HG02885 (cell line): ENCODE measurements at regions not wholly inside any gene's neighbourhood (a gene's known extent, or its start where the extent isn't known, plus 50 kb on each side); places are given as distances from the start of the nearest gene placed in this dataset.
"Not testable (repeated sequence)": the region's sequence is repeated elsewhere in the genome, so short reads cannot be mapped to it uniquely, and the experiment has no call there.

Experiments used
- ATAC-seq: cut with Tn5 transposase; IDR thresholded peaks from one replicate; pipeline ENCODE4 v1.9.1; 2021; ENCODE audit warnings: mild to moderate bottlenecking; ENCODE audit not compliant: unreplicated experiment, poor library complexity

DNA sequence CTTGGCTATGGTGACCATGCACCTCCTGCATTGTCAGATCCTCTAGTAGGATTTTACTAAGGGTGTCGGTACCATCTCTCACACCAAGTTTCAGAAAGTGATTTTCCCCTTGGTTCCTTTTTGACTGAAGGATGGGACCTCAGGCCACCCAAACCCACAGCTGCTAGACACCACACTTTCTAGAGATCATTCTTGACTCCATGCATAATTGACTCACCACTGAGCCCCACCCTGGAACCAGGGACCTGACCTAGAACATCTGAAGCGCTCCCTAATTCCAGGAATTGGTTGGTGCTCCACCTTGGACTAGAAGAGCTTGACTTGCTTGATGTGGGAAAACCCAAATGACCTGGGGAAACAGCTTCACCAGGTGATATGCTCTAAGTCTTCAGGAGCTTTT lies 206.8 kb upstream of the EGLN3 start:
- no peak for ATAC-seq

DNA sequence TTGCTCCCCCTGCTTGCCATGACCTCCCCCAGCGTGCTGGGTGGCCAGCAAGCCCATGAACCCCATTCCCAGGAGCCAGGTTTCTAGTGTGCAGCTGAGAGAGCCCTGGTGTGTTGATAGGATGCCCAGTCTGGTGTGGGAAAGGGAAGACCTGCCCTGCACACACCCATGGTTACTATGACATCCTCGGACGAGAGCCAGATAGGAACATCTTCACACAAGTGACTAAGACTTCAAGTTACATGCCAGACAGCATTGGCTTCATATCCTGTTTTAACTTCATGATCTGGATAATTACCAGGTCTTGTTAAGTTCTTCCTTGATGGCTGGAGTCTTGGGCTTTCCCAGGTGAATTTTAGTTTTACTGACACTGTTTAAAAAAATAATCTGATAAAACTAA lies 196.6 kb upstream of the EGLN3 start:
- no peak for ATAC-seq

- not testable (repeated sequence) for ATAC-seq
Measured at GRCh38 chr14:34140127-34140526, 189.3 kb upstream of the EGLN3 start.

DNA sequence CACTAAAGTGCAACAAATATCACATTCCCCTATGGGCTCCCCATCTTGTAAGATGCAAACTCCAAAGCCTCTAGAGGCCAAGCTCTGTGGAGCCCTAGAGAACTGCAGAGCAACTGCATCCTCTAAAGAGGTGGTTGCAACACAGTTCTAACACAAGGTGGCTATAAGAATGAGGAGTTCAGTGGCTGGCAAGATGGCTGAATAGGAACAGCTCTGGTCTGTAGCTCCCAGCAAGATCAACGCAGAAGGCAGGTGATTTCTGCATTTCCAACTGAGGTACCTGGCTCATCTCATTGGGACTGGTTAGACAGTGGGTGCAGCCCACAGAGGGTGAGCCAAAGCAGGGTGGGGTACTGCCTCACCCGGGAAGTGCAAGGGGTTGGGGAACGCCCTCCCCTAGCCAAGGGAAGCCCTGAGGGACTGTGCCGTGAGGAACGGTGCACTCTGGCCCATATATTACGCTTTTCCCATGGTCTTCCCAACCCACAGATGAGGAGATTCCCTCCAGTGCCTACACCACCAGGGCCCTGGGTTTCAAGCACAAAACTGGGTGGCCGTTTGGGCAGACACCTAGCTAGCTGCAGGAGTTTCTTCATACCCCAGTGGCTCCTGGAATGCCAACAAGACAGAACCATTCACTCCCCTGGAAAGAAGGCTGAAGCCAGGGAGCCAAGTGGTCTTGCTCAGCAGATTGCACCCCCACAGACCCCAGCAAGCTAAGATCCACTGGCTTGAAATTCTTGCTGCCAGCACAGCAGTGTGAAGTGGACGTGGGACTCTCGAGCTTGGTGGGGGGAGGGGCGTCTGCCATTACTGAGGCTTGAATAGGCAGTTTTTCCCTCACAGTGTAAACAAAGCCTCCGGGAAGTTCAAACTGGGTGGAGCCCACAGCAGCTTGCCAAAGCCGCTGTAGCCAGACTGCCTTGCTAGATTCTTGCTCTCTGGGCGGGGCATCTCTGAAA lies 188.6 kb upstream of the EGLN3 start:
- not testable (repeated sequence) for ATAC-seq

DNA sequence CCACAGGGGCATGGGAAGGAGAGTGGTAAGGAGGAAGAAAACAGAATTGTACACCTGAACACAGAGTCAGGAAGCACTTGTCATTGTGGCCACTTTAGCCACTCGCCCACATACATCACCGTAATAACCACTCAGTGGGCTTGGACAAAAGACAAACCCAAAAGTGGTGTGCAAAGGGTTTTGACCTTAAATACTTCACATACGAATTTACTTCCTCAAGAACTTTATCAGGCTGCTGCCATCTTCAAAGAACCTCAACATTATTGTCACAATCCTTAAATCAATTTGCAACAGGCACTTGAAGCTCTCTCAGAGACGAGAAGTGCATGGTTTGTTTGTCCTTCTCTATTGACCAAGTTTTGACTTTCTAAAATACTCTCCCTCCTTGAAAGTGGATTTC lies 187.3 kb upstream of the EGLN3 start:
- ATAC-seq = no peak

GRCh38 chr14:34137001-34137745 lies 186.3 kb upstream of the EGLN3 start:
- ATAC-seq = no peak

- ATAC-seq = no peak
Measured at GRCh38 chr14:34135492-34135891, 184.6 kb upstream of the EGLN3 start.

DNA sequence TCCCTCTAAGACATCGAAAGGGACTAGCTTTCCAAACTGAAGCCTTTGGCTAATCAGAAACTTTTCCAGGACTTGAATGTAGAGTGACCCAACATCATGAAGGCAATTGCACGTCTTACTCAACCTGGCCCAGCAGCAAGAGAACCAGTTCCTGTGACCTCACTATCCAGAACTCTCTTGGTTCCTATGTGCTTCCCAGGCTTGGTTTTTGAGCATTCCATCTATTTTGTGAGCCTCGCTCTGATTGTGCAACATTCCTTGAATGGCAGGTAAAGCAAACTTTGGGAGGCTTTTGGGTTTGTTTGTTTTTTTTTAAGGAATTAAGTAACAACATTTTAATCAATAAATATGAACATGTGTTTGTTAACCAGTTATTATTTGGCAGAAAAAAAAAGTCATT lies 183.6 kb upstream of the EGLN3 start:
- no peak for ATAC-seq

DNA sequence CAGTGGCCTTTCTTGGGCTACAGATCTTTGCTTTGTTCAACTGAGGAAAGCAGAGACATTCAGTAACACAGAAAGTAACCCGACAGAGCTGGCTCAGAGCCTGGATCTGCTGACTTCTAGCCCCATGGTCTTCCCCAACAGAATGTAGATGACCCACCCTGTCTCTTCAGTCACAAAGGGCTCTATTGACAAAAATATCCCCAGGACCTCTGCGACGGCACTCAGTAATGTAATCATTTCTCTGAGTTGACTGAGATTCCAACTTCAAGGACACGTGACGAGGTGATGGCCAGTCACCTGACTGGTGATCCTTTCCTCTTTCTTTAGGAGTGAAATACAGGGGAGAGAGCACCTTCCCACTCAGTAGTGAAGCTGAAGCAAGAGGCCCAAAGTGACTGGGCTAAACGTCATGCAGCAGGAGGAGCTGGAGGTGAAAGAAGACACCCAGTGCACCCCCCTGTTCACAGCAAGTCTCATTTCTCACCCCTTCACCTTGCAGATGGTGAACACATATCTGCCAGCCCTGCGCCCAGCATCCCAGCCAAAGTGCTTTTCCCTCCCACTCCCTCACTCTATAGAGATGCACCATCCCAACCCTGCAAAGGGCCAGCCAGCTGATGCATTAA lies 179.2 kb upstream of the EGLN3 start:
- no peak for ATAC-seq

DNA sequence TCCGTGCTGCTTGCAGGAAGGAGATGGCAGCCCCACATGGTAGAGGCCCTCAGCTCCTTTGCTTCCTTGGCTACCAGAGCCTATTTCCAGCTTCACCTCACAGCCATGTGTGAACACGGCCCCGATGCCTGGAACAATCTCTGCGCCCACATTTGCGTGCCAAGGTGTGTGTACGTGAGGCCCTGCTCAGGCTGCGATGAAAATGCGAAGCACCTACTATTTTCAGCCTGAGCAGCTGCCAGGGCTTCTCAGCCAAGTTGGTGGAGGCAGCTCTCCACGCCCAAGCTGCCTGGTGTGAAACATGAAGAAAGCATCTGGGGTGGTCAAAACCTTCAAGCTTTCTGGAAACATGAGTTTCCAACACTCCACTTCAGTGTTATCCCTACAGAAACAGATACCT lies 177.8 kb upstream of the EGLN3 start:
- ATAC-seq = no peak

DNA sequence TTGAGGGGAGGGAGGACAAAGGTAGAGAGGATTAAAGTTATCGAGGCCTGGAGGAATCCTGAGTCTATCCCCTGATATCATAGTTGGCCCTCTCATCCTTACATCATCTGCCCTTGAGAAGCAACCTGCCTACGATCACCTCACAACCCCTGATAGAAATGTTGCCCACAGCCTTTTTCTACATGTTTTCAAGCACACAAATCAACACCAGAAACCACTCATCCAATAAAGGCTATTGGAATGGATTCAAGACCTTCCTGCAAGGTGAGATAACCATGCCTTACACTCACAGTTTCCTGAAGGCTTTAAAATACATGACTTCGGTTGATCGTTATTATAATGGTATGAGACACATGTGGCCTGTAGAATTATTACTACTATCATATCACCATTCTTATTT lies 175.7 kb upstream of the EGLN3 start:
- no peak for ATAC-seq

GRCh38 chr14:34124585-34124984 lies 173.7 kb upstream of the EGLN3 start:
- ATAC-seq = no peak

DNA sequence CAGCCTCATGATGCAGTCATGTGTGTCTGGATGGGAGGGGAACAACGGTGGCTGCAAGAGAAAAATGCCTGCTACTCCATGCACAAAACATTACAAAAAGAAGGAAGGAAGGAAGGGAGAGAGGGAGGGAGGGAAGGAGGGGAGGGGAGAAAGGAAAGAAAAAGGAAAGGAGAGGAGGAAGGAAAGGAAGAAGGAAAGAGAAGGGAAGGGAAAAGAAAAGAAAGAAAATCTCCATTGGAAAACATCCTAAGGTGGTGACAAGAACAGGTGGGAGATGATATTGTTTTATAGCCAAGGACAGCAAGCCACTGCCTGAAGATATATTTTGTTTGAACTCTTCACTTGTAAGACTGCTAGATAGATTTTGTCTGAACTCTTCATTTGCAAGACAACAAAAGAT lies 171.8 kb upstream of the EGLN3 start:
- no peak for ATAC-seq

- no peak for ATAC-seq
Measured at GRCh38 chr14:34122081-34122480, 171.2 kb upstream of the EGLN3 start.

DNA sequence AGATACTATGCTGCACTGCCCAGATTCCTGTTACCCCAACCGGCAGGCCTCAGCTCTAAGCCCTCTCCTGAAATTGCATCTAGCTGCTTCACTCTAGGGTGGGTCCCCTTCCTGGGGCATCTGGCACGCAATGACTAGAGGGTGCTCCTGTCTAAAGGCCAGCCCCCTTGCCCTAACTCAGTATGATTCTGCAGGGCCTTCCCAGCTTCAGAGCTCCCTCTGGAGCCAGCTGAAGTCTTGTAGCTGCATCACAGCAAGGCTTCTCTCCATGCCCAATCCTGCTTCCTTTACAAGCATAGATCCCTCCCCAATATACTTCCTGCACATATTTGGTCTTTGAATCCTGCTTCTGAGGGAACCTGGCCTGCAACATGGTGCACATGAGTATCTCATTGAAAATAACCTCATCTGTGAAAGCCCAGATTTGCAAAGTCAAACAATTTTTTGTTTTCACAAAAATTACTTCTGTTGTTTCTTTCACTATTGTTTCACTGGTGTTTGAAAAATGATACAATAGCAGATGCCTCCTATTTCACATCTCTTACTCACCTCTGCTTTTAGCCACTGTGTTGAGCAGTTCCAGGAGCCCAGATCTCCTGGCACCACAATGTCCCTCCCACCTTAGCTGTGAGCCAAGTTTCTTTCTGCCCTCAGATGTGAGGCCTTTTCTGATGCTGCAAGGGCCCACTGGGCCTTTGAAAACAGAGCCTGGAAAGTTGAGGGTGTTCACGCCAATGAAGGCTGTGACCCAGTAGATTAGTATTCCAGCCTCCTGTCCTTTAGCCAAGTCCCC lies 169.5 kb upstream of the EGLN3 start:
- no peak for ATAC-seq

DNA sequence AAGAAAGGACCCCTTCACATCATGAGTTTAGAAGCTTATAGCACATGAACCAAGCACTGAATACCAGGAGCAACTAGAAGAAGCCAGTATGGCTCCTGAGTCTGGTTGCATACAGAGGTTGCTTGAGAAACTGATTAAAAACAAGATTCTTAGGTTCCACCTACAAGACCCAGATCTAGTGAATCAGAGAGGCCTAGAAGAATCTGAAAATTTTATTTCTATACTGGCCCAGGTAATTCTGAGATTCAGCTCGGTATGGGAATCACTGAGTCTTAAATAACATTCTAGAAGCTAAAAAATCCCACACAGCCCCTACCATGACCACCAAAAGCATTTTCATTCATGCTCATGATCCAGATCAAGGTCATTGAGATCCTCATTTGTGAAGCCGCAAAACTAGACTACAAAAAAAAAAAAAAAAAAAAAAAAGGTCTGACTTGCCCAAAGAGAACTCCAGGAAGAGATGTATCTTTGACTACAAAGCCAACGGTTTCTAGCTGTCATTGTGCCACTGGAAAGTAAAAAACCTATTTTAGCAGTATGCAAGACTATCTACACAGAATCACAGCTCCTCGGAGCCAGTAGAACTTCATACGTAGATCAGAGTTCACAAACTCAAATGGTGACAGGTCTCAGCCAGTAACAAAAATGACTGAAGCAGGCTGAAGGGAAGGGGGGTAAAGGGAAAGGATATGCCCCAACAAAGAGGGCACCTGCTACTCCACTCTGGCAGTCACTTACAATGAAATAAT lies 168.4 kb upstream of the EGLN3 start:
- no peak for ATAC-seq

DNA sequence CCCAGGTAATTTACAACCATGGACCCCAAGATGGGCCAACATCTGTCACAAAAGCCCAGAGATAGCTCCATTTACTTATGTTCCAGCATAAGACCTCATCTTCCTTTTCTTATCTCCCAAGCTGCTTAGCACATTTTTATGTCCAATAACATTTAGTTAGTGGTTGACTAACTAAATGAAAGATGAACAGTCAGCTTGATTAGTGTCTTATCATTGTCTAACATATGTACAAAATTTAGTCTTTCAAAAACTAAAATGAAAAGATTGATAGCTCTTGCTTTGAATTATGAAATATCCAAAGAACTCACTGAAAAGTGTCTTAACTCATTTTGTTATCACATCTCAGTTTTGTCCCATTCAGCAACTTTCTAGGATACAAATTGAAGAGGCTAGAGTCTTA lies 163.1 kb upstream of the EGLN3 start:
- ATAC-seq = no peak

GRCh38 chr14:34113005-34113511 lies 162.2 kb upstream of the EGLN3 start:
- ATAC-seq = no peak

DNA sequence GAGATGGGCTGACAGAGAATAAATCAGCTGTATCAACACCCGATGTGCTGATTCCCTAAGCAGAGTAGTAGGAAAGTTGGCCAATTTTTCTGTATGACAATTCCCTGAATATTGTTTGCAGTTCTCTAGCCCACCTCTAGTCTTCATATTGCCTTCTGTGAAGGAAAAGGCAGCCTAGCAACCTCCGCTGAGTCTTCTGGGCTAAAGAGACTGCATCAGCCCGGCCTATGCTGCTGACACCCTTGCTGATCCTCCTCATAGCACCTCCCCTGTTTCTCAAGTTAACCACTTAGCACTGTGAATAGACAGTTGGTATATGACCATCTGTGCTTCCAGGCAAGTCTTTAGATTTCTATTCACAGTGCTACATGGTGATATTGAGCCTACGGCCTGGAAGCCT lies 161.1 kb upstream of the EGLN3 start:
- ATAC-seq = no peak
